HepG2 (cell line): ENCODE measurements at regions not wholly inside any gene's neighbourhood (a gene's known extent, or its start where the extent isn't known, plus 50 kb on each side); places are given as distances from the start of the nearest gene placed in this dataset.

Source experiments
- ATAC-seq: fragments of 200-7000 bp; cut with Tn5 transposase; 3 replicates; pipeline ENCODE4 v1.9.1; 2020; ENCODE audit warnings: mild to moderate bottlenecking, moderate library complexity
- BruUV-seq: library from RNA; stranded (reverse); fragments of 400-500 nt; replicated peaks from 2 replicates; lab custom pipeline; 2021; lab: Mats Ljungman, UMichigan
- CTCF ChIA-PET: fragments of 300-600 bp; formaldehyde crosslinking; extraction: SDS; loops from one replicate; lab custom pipeline; 2021; ENCODE audit warnings: low total read pairs, inconsistent platforms, low intra/inter-chr PET ratio; lab: Yijun Ruan, JAX
- POLR2A ChIA-PET: fragments of 350-600 bp; sonication (Branson Sonifier 250); formaldehyde crosslinking; loops from one replicate; lab custom pipeline; 2020; ENCODE audit warnings: antibody characterized with exemption, inconsistent platforms; lab: Yijun Ruan, JAX
- DNase-seq: peaks from one replicate; pipeline ENCODE4 v3.0.0-alpha.2; 2015; ENCODE audit warnings: low spot score
- FAIRE-seq: peaks from 3 replicates; lab custom pipeline; 2011; peaks lifted over from hg19 to GRCh38; lab: Jason Lieb, UNC
- H2AFZ ChIP-seq: one replicate; pipeline ENCODE4 v1.6.1; 2011; ENCODE audit warnings: low read length, inconsistent platforms
- H3K27ac ChIP-seq: fragments of 300-600 bp; 3 replicates; pipeline ENCODE4 v1.8.0; 2011; ENCODE audit warnings: mixed run types, mild to moderate bottlenecking, mixed read lengths, low read length, inconsistent platforms; ENCODE audit not compliant: insufficient read depth; ENCODE audit errors: extremely low read length
- H3K27me3 ChIP-seq, 2 experiments: fragments of 200-600 bp in 1 of 2; 2 replicates in 1 of 2; 3 replicates in 1 of 2; pipeline versions ENCODE4 v1.6.0 to v1.8.0; 2011; ENCODE audit warnings: low read length in 2 of 2, mild to moderate bottlenecking in 2 of 2, moderate library complexity in 2 of 2, inconsistent platforms in 1 of 2; ENCODE audit not compliant: insufficient read depth in 2 of 2, control insufficient read depth in 1 of 2
- H3K36me3 ChIP-seq, 2 experiments: fragments of 200-600 bp in 1 of 2; replicated peaks in 1 of 2; 2 replicates in 1 of 2; 3 replicates in 1 of 2; pipeline versions ENCODE4 v1.5.1 to v1.8.0; 2011; ENCODE audit warnings: low read length in 2 of 2, inconsistent platforms in 1 of 2; ENCODE audit not compliant: insufficient read depth in 2 of 2, control insufficient read depth in 1 of 2
- H3K4me1 ChIP-seq: 2 replicates; pipeline ENCODE4 v1.5.1; 2012; ENCODE audit warnings: low read length, inconsistent platforms; ENCODE audit not compliant: insufficient read depth
- H3K4me2 ChIP-seq: 2 replicates; pipeline ENCODE4 v1.6.0; 2011; ENCODE audit warnings: low read depth, low read length, inconsistent platforms
- H3K4me3 ChIP-seq, 3 experiments: fragments of 200-600 bp in 1 of 3; sonication (generic), shearing (Covaris generic) in 1 of 3; replicated peaks in 1 of 3; 2 replicates each; pipeline ENCODE4 v1.5.1; 2011 to 2016; ENCODE audit warnings: low read length in 3 of 3, inconsistent platforms in 2 of 3, low read depth in 2 of 3, mild to moderate bottlenecking in 2 of 3, control low read depth in 1 of 3, mixed read lengths in 1 of 3; ENCODE audit not compliant: insufficient read depth in 1 of 3
- H3K79me2 ChIP-seq: one replicate; pipeline ENCODE4 v1.6.1; 2011; ENCODE audit warnings: low read length, inconsistent platforms; ENCODE audit not compliant: insufficient read depth
- H3K9ac ChIP-seq: 2 replicates; pipeline ENCODE4 v1.6.0; 2011; ENCODE audit warnings: mild to moderate bottlenecking, low read depth, low read length, inconsistent platforms; ENCODE audit not compliant: insufficient read depth
- H3K9me3 ChIP-seq: 2 replicates; pipeline ENCODE4 v1.5.1; 2012; ENCODE audit warnings: mild to moderate bottlenecking, low read length
- H4K20me1 ChIP-seq: 2 replicates; pipeline ENCODE4 v1.6.0; 2011; ENCODE audit warnings: inconsistent platforms, mild to moderate bottlenecking, low read length, moderate library complexity; ENCODE audit not compliant: insufficient read depth
- ATAD3A ChIP-seq: sonication (generic); formaldehyde crosslinking; IDR thresholded peaks from 2 replicates; pipeline ENCODE4 v1.4.0; 2020; ENCODE audit warnings: missing genetic modification reagents
- CBFB ChIP-seq: sonication (generic); formaldehyde crosslinking; IDR thresholded peaks from 2 replicates; pipeline ENCODE4 v1.4.0; 2020; ENCODE audit warnings: missing genetic modification reagents
- CHD2 ChIP-seq: IDR thresholded peaks from 2 replicates; pipeline ENCODE4 v1.6.1; 2011; ENCODE audit warnings: low read depth, low read length, improper control_type of control experiment
- DNMT1 ChIP-seq: sonication (generic); formaldehyde crosslinking; IDR thresholded peaks from 2 replicates; pipeline ENCODE4 v1.5.1; 2020; ENCODE audit warnings: mild to moderate bottlenecking, missing genetic modification reagents
- MAFK ChIP-seq, 2 experiments: IDR thresholded peaks in 1 of 2; conservative IDR thresholded peaks in 1 of 2; 2 replicates each; pipeline ENCODE4 v1.6.1; 2011; ENCODE audit warnings: improper control_type of control experiment in 2 of 2, low read length in 2 of 2
- MYNN ChIP-seq: sonication (generic); formaldehyde crosslinking; IDR thresholded peaks from 2 replicates; pipeline ENCODE4 v1.4.0; 2020; ENCODE audit warnings: mild to moderate bottlenecking, low read depth, missing genetic modification reagents
- NFATC3 ChIP-seq: sonication (generic); formaldehyde crosslinking; IDR thresholded peaks from 2 replicates; pipeline ENCODE4 v1.5.1; 2020; ENCODE audit warnings: mild to moderate bottlenecking, missing genetic modification reagents
- NR2F1 ChIP-seq, 2 experiments: fragments of 450-650 bp in 1 of 2; formaldehyde crosslinking in 1 of 2; IDR thresholded peaks; 2 replicates each; pipeline versions ENCODE4 v1.5.0 to v1.6.1; 2016 to 2020; ENCODE audit warnings: mild to moderate bottlenecking in 1 of 2, missing compliant biosample characterization in 1 of 2, missing genetic modification reagents in 1 of 2, moderate library complexity in 1 of 2
- ONECUT2 ChIP-seq: sonication (generic); formaldehyde crosslinking; IDR thresholded peaks from 2 replicates; pipeline ENCODE4 v1.4.0; 2020; ENCODE audit warnings: missing genetic modification reagents
- ZNF24 ChIP-seq: fragments of 450-650 bp; IDR thresholded peaks from 2 replicates; pipeline ENCODE4 v1.6.1; 2017; ENCODE audit warnings: antibody characterized with exemption, mild to moderate bottlenecking
- ZNF318 ChIP-seq: sonication (generic); formaldehyde crosslinking; IDR thresholded peaks from 2 replicates; pipeline ENCODE4 v1.4.0; 2020; ENCODE audit warnings: mild to moderate bottlenecking, missing genetic modification reagents
- ZNF569 ChIP-seq: sonication (generic); formaldehyde crosslinking; IDR thresholded peaks from 2 replicates; pipeline ENCODE4 v1.5.0; 2020; ENCODE audit warnings: mild to moderate bottlenecking, missing genetic modification reagents, moderate library complexity, borderline replicate concordance
- WGBS: methylation state at CpG from one replicate; pipeline ENCODE4 v1.1.6; 2017; ENCODE audit warnings: low lambda C conversion rate; 5-methylcytosine and 5-hydroxymethylcytosine counted together
- in situ Hi-C: cut with HindIII; loops from 2 replicates; pipeline ENCODE4 v1.10.0; 2017; ENCODE audit warnings: low pct_unique_long_range_greater_than_20kb; ENCODE audit not compliant: extremely low pct_ligation_motif_present
- intact Hi-C: fragments of 100-400 bp; cut with micrococcal nuclease; formaldehyde crosslinking; loops from one replicate; pipeline ENCODE4 v1.10.0; 2022; ENCODE audit not compliant: unreplicated experiment
- TF ChIP-seq, protein P1 (sequence below): sonication (generic); formaldehyde crosslinking; conservative IDR thresholded peaks from 2 replicates; pipeline ENCODE4 v1.8.1; 2023; ENCODE audit warnings: missing genetic modification reagents
- TF ChIP-seq, protein P2 (sequence below): sonication (generic); formaldehyde crosslinking; IDR thresholded peaks from 2 replicates; pipeline ENCODE4 v1.4.0; 2020; ENCODE audit warnings: missing genetic modification reagents, borderline replicate concordance

DNA sequence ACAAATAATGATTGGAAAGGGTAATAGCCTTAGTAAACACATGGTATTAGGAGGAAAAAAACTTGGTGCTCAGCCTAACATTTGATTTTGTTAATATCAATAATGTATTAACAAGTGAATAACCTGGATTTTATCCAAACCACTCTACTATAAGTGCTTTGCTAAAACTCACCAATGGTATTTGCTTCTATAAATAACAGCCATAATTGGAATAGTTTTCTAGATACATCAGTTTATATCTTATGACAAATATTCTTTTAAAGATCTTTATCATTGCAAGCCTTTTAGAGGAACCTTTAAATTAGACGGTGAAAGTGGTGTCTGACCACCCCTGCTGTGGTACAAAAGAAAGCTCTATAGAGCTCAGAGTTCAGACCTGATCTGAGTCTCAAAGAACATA lies 123.9 kb downstream of the SHOX2 start:
- no peak for ATAC-seq
- Histone ChIP-seq H3K27me3 (no peaks in the 10 kb centered on the region), H2AFZ (no peak overlapping the region), H3K9ac (no peak overlapping the region), H3K9me3 (no peaks in the 10 kb centered on the region), H4K20me1 (no peaks in the 10 kb centered on the region), H3K27ac (no peak overlapping the region), H3K4me2 (no peak overlapping the region), H3K36me3 (no peaks in the 10 kb centered on the region), H3K4me3 (no peak overlapping the region), H3K79me2 (no peaks in the 10 kb centered on the region), H3K4me1 (no peaks in the 10 kb centered on the region)
- BruUV-seq, result no TSS peak
- intact Hi-C loops, result no loop called here
- no peak for DNase-seq
- in situ Hi-C loops, result no loop called here
- no peak for FAIRE-seq
- ChIA-PET POLR2A (no interaction called here), CTCF (no interaction called here)
- 3% methylated on average over 1 of the region's 1 CpG for WGBS
- TF ChIP-seq CHD2 (no peak), CBFB (CRISPR knock-in tag) (no peak), ONECUT2 (CRISPR knock-in tag) (no peak), NFATC3 (CRISPR knock-in tag) (no peak), MAFK (conservative IDR thresholded peaks at IDR 0.05 in 1 of 2, IDR thresholded peaks at IDR 0.05 in 1 of 2; ENCODE audit: low read length in 2 of 2) (no peak), ZNF569 (no peak), DNMT1 (CRISPR knock-in tag) (no peak), MYNN (CRISPR knock-in tag) (no peak), NR2F1 (CRISPR knock-in tag; IDR thresholded peaks at IDR 0.05) (no peak), ZNF24 (no peak), ZNF318 (CRISPR knock-in tag) (no peak), ATAD3A (CRISPR knock-in tag) (no peak)
- TF ChIP-seq, protein P1, sequence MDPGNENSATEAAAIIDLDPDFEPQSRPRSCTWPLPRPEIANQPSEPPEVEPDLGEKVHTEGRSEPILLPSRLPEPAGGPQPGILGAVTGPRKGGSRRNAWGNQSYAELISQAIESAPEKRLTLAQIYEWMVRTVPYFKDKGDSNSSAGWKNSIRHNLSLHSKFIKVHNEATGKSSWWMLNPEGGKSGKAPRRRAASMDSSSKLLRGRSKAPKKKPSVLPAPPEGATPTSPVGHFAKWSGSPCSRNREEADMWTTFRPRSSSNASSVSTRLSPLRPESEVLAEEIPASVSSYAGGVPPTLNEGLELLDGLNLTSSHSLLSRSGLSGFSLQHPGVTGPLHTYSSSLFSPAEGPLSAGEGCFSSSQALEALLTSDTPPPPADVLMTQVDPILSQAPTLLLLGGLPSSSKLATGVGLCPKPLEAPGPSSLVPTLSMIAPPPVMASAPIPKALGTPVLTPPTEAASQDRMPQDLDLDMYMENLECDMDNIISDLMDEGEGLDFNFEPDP (CRISPR knock-in tag), result no peak
- TF ChIP-seq, protein P2, sequence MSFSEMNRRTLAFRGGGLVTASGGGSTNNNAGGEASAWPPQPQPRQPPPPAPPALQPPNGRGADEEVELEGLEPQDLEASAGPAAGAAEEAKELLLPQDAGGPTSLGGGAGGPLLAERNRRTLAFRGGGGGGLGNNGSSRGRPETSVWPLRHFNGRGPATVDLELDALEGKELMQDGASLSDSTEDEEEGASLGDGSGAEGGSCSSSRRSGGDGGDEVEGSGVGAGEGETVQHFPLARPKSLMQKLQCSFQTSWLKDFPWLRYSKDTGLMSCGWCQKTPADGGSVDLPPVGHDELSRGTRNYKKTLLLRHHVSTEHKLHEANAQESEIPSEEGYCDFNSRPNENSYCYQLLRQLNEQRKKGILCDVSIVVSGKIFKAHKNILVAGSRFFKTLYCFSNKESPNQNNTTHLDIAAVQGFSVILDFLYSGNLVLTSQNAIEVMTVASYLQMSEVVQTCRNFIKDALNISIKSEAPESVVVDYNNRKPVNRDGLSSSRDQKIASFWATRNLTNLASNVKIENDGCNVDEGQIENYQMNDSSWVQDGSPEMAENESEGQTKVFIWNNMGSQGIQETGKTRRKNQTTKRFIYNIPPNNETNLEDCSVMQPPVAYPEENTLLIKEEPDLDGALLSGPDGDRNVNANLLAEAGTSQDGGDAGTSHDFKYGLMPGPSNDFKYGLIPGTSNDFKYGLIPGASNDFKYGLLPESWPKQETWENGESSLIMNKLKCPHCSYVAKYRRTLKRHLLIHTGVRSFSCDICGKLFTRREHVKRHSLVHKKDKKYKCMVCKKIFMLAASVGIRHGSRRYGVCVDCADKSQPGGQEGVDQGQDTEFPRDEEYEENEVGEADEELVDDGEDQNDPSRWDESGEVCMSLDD, result no peak
